Colon (tissue), 2 donors: ENCODE measurements at regions not wholly inside any gene's neighbourhood (a gene's known extent, or its start where the extent isn't known, plus 50 kb on each side); places are given as distances from the start of the nearest gene placed in this dataset.
"Not testable (repeated sequence)": the region's sequence is repeated elsewhere in the genome, so short reads cannot be mapped to it uniquely, and the experiment has no call there.

Source experiments
- FAIRE-seq: peaks from 2 replicates; lab custom pipeline; 2012; peaks lifted over from hg19 to GRCh38; lab: Jason Lieb, UNC
- donor health status: control.
- donor health status: control.

DNA sequence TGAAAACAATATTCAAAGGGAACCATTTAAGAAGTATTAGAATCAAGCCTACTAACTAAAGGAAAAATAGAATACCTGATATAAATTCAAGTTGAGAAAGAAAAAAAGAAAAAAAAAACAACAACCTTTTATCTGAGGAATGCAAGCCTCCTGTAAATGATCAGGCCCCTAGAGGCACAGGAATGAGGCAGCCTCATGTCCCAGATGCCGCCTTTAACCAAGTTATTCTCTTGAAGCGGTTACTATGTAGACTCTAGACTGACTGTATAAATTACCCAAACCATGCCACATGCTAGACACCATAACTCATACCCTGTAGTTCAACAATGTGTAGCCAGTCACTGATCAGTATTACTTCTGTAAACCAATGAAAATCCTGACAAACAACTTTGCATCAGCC lies 929.6 kb downstream of the TAF11L14 start:
- FAIRE-seq: no peak

DNA sequence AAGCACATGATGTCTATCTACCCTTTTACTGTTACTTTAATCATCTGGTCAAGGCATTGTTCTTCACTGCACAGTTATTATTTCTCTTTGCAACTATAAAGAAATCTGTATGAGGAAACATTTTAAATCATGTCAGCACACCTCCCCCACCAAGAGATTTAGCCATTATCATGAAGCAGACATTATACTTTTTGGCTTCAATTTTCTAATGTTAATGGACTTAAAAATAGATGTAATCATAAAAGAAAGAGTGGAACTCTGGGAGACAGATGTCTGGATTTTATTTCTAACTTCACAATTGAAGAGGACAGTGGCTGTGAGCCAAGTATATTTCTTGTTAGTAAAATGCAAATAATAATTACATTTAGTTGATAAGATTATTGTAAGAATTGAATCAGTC lies 932.4 kb downstream of the TAF11L14 start:
- no peak for FAIRE-seq

DNA sequence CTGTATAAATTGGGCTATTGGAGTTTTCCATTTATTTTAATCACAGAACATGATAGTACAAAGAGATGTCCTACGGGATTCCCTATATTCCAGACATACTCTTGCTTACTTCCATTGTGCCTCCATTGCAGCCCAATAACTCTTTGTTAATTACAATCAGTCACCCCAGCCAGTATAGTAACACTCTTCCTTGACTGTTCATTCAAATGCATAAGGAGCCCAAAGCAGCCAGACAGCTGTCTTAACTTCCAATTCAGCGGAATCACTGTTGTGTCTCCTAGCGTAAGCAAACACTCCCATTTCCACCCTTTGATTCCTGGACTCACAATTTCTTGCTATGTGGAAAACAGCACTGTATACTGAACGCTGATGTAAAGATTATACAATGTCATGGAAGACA lies 942.3 kb downstream of the TAF11L14 start:
- no peak for FAIRE-seq

DNA sequence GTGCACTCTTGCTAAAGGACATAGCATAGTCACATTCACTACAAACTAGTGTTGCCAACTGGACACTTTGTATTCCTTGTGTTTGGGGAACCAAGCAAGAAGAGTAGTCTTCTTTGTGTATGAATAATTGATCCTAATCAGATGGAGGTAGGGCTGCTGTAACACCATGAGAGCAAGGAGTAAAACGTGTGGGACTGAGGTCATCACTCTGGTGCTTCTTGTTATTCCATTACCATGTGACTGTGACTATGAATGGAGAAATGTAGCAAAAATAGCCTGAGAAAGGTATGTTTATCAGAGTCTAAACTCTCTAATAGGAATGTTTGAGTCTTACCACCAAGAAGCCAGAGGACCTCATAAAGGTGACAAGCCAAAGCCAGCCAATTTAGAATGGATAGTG lies 966.9 kb downstream of the TAF11L14 start:
- no peak for FAIRE-seq

DNA sequence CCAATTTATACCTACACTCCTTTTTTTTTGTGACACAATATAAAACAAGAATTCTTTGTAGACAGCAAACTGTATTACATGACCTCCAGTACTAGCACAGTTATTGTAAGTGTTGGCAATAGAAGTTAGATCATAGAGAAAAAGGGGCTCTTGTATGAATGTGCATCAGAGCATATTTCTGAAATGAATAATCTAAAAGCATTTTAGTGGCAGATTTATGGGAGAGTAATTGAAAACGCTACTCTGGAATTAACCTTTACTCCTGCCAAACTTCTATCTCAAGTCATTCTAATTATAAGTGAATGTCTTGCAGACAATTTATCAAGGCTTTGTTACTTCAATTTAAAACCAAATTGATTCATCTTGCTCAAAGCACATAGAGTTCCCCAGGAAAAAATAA lies 968.1 kb downstream of the TAF11L14 start:
- FAIRE-seq: no peak

DNA sequence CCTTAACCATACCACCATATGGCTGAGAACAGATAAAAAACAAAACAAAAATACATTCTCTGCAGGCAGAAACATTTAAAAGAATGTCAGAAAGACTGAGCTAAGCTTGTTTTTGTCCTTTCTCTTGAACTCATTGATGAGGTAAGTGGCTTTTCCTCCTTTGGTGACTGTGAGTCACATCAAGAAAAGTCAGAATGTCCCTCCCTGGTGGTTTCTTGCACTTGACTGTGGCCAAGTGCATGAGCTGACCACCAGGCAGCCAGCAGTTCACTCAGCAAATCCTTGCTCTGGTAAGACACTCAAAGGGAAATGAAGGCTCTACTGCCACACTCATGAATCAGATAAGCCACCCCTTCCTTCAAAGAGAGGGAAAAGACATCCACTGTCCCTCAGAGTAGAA lies 970.9 kb downstream of the TAF11L14 start:
- FAIRE-seq: no peak

DNA sequence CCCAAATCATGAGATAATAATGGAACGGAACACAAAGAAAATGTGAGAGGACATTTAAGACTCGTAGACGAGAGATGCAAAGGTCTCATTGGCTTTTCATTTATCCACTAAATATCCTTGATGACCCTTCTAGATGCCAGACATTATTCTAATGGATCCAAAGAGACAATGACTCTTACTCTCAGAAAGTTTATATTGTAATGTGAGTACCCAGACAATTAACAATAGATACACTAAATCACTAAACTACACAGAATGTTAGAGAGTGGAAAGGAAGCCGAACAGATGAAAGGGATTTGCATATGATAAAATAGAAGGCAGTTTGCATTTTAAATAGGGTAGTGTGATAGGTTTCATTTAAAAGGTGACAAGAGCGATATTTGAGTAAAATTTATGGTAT lies 973.3 kb downstream of the TAF11L14 start:
- no peak for FAIRE-seq

DNA sequence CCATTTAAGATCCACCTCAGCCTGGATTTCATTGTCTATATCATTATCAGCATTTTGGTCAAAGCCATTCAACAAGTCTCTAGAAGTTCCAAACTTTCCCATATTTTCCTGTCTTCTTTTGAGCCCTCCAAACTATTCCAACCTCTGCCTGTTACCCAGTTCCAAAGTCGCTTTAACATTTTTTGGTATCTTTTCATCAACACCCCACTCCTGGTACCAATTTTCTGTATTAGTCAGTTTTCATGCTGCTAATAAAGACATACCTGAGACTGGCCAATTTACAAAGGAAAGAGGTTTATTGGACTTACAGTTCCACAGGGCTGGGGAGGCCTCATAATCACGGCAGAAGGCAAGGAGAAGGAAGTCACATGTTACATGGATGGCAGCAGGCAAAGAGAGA lies 982.9 kb downstream of the TAF11L14 start:
- FAIRE-seq: not testable (repeated sequence)

DNA sequence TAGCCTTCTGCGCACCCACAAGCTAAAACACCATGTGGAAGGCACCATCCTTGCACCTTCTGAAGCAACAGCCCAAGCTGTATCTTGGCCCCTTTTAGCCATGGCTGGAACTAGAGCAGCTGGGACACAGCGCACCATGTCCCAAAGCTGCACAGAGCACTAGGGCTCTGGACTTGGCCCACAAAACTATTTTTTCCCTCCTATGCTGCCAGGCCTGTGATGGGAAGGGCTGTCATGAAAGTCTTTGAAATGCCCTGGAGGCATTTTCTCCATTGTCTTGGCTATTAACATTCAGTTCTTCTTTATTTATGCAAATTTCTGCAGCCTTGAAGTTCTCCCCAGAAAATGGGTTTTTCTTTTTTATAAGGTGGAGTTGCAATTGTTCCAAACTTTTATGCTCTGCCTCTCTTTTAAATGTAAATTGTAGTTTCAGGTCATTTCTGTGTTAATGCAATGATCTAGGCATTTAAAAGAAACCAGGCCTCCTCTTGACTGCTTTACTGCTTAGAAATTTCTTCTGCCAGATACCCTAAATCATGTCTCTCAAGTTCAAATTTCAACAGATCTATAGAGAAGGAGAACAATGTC lies 996.3 kb downstream of the TAF11L14 start:
- FAIRE-seq: no peak

DNA sequence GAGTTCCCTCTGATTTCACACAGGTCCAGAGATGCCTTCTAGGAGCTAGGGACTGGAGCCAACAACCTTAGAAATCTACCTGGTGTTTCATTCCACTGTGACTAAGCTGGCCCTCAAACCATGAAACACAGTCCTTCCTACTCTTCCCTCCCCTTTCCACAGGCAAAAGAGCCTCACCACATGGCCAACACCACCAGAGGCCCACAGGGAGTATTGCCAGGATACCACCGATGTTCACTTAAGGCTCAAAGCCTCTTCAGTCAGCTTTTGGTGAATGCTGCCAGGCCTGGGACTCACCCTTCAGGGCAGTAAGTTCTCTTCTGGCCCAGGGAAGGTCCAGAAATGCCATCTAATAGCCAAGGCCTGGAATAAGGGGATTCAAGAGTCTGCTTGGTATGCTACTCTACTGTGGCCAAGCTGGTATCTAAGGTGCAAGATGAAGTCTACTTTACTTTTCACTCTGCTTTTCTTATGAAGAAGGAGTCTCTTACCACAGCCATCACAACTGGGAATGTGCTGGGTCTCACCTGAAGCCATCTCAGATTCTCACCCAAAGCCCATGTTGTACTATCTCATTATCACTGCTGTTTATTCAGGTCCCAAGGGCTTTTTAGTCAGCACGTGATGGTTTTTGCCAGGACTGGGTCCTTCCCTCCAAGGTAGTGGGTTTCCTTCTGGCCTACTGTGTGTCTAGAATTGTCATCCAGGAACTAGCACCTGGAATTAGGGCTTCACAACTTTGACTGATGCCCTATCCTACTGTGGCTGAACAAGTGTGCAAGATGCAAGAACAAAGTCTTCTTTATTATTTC lies 1018.4 kb downstream of the TAF11L14 start:
- no peak for FAIRE-seq

DNA sequence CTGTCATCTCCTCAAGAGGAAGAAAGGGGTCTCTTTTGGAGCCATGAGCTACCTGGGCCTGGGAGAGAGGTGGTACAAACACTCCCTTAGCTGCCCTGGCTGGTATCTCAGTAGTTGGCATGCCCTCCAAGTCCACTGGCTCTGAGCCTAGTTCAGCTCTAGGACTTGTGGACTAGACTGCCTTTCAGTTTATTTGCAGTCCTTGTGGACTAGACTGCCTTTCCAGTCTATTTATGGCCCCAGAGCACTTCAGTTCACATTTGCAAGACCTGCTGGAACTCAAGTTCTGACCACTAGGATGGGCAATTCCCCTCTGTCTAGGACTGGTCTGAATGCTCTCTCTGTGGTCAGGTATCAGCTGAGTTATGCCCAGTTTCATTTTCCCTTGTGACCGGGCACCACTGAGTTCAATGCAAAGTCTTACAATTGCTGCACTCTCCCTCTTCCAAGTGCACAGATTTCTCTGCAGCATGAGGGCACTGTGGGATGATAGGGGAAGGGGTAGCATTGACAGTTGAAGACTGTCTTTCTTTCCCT lies 1019.0 kb downstream of the TAF11L14 start:
- no peak for FAIRE-seq

DNA sequence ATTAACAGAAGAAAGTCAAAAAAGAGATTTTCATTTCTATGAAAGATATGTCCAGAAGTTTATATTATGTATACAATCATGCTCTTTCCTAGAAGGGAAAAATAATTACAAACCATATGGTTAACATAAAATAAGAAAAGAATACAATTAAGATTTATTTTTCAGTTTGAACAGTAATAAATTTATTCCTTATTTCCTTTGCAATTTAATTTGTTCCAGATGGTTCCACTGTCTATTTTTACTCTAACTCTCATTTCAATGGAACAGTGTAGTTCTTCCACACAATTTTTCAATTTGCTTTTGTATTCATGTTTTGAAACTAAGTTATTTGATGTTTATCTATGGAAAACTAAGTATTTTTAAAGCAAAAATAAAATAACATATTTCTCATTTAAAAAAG lies 1026.3 kb downstream of the TAF11L14 start:
- FAIRE-seq: no peak

DNA sequence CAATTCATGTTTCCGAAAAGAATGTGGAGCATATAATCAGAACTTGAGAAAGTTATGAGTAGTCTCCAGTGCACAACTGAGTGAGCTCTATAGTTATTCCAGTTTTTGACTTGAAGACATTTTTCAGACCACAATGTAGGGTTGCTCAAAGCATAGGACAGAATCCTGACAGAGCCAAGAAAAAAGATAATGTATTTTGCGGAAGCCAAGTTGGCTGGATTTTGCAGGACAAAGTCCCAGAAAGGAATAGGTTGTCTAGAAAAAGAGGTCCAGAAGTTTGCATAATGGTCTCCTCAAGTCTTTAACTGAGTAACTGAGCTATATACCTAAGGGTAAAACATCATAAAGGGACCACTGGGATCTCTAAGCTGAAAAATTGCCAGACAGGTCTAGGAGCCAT lies 1028.0 kb downstream of the TAF11L14 start:
- no peak for FAIRE-seq

DNA sequence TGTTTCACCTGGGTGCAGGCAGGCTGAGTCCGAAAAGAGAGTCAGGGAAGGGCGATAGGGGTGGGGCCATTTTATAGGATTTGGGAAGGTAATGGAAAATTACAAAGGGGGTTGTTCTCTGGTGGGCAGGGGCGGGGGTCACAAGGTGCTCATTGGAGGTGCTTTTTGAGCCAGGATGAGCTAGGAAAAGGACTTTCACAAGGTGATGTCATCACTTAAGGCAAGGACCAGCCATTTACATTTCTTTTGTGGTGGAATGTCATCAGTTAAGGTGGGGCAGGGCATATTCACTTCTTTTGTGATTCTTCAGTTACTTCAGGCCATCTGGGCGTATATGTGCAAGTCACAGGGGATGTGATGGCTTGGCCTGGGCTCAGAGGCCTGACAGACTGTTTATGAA lies 1040.0 kb downstream of the TAF11L14 start:
- not testable (repeated sequence) for FAIRE-seq

DNA sequence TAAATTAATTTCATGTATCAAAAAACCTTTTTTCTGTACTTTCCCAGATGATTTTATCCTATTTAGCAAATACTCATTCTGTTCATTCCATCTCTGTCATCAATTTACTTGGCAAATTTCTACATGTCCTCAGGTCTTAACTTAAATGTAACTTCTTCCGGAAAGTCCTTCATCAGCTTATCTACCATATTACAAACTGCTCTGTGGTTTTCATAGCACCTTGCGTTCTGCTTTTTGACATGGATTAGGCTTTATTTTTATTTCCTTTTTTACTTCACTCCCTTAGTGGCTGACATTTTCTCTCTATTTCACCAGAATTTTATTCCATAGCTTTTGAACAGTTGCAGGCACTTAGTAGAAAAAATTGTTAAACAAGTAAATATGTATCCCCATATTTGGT lies 1040.8 kb downstream of the TAF11L14 start:
- FAIRE-seq: no peak

DNA sequence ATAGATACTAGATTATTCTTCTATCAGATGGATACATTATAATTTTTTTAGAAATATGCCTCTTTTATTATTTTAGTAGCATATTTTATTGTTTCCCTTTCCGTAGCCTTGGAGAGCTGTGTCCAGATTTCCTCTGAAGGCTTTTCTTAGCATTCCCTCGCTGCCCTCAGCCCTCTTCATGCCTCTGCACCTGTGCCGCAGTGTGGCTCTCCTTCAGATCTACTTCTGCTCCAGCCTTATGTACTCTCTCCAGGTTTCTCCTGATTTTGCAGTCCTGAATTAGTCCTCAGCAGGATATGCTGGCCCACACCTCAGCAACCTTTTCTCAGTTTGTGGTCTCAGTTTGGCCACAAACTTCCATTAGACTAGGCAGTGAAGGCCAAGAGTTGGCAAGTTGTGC lies 1052.0 kb downstream of the TAF11L14 start:
- FAIRE-seq: no peak

DNA sequence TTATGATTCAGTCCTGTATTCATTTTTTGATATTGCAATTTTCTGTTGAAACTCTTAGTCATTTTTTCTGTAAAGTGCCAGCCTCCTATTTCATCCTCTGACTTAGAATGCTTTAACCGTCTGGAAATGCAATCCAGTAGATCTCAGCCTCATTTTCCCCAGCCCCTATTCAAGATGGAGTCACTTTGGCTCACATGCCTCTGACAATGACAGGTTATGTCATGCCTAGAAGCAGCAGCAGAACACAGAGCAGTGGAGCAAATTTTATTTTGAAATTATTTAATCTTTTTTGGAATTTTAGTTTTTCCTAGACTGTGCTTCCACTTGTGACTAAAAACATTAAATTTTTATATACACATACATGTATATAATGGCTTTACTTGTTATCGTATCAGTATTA lies 1053.2 kb downstream of the TAF11L14 start:
- no peak for FAIRE-seq

DNA sequence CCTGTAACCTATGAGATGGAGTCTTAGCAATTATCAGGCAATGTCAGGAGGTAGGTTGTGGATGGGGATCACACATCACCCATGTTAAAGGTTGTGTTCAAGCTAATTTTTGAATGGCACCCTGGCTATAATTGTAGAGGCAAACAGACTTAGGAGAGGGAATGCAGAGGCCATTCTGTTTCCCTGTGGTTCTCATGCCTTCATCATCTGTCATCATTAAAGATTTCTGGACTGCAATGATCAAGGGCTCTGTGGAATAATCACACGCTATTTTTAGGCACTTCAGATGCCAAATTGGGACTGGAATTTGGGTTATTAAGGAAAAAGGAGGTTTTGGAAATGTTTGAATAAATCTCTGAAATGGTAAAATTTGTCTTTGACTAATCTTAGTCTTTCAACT lies 1065.4 kb downstream of the TAF11L14 start:
- no peak for FAIRE-seq

DNA sequence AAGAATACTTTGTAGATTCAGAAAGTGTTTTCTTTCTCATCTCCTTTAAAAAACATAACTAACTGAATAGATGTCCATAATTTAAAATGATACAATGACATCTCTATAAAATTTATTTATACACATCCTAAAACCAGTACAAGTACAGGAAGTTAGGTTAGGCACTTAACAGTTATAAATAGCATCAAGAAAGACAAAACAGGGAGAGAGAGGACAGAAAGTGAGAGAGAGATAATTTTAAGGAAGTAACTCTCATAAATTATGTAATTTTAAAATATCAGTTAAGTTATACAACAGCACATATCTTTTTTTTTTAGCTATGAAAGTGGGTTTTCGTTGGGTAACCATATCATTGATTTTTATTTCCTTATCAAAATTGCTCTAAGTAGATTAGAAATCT lies 1068.6 kb downstream of the TAF11L14 start:
- FAIRE-seq: no peak

DNA sequence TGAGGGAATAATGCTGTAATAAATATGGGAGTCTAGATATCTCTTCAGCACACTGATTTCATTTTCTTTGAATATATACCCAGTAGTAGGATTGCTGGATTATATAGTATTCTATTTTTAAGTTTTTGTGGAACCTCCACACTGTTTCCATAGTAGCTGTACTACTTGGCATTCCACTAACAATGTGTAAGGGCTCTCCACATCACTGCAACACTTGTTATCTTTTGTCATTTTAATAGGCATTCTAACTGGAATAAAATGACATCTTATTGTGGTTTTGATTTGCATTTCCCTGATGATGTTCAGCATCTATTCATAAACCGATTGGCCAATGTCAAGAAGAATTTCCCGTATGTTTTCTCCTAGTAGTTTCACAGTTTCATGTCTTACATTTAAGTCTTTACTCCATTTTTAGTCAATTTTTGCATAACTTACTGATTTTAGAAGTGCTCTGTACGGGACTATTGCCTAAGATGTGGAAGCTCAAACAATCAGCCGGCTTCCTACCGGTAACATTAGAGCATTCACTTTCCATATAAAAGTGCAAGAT lies 1078.8 kb downstream of the TAF11L14 start:
- no peak for FAIRE-seq

DNA sequence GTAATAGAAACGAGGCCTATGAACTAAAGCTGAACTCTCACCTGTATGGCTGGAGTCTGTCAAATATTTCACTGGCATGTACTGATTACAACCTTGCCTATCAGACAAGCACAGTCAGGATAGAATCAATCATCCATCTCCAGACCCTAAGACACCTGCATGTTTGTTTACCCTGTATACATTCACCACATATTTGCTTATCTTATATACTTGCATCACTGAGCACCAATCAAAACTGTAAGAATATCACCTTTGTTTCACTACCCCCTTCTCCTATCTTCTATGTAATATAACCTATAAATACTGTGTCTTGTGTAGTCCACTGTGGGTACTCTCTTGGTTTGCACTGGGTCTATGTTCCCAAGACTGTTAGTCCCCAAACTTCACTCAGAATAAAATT lies 1085.7 kb downstream of the TAF11L14 start:
- no peak for FAIRE-seq

DNA sequence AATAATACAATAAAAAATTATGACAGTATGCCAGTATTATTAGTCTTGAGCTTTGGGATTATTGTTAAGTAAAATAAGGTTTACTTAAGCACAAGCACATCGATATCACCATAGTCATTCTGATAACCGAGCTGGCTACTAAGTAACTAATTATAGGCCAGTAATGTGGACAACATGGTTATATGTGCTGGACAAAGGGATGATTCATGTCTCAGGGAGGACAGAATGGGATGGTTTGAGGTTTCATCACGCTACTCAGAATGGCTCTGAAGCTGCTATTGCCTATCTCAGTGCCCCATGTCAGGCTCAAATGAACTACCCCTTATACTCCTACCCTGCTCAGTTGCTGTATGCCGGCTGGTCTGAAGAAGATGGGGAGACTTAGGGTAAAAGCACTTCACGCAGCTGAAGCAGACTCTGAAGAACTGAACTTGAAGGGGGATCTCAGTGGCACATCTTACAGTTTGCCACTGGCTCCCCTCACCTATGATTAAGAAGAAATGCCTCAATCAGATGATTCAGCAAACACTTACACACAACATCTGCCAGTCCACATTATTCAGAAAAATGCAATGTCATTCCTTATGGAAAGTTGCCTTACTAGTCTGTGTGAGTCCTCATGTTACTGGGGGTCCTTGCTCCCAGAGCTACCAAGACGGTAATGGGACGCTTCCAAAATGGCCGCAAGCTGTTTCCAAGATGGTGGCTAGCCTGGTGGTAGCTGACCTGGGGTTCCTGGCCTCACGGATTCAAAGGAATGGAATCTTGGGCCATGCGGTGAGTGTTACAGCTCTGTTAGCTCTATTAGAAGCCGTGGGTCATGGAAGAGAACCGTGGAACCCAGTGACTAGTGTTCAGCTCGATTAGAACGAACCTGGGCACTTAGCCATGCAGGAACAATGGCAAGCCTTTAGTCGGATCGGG lies 1098.6 kb downstream of the TAF11L14 start:
- no peak for FAIRE-seq

DNA sequence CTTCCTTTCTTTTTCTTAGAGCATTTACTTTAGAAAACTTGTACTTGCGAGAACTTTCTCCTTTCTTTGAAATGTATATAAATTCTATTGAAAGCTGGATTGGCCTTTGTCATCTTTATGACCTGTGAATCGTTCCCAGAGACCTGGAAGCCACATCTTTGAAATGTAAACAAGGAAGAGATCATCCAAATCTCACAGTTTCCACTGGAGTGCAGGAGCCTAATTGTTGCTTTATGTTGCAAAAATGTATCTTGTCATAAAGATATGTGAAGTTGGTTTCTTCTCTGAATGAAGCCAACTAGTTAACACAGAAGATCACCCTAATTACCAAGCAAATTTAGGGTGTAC lies 1101.8 kb downstream of the TAF11L14 start:
- no peak for FAIRE-seq
